Occipital lobe (tissue), 1 donor: ENCODE measurements at regions not wholly inside any gene's neighbourhood (a gene's known extent, or its start where the extent isn't known, plus 50 kb on each side); places are given as distances from the start of the nearest gene placed in this dataset.
"Not testable (repeated sequence)": the region's sequence is repeated elsewhere in the genome, so short reads cannot be mapped to it uniquely, and the experiment has no call there.

Experiments used
- DNase-seq: peaks from one replicate; lab custom pipeline; 2025; lab: John Stamatoyannopoulos, UW

DNA sequence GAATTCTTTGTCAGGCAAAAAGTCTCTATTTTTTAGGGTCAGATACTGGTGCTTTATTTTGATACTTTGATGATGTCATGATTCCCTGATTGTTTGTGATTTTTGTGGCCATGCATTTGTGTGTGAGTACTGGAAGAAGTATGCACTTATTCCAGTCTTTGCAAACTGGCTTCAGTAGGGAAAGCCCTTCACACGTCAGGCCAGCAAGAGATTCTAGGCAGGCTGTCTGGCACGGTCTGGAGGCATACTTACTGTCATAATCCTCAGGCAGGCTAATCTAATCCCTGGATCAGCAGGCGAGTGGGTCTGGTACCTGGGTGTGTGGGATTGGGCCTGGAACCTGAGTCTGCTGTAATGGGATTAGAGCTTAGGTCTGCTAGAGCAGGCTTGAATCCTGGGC lies 391.8 kb upstream of the MMS22L start:
- DNase-seq = no peak

DNA sequence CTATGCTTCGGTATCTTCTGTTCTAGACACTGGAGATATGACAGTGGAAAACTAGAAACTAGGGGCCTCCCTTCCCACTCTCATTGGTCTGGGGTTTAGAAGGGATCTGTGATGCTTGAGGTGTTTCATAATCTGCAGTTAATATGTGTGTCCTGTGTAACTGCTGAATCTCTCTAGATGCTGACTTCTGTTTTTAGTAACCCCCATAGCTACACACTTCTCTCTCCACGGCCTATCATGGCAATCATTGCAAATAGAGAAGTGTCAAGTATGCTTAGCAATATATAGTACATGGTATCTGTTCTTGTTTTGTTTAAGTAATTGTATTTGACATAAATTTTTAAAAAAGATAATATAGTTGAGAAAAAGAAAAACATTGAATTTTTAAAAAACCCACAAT lies 394.6 kb upstream of the MMS22L start:
- no peak for DNase-seq

DNA sequence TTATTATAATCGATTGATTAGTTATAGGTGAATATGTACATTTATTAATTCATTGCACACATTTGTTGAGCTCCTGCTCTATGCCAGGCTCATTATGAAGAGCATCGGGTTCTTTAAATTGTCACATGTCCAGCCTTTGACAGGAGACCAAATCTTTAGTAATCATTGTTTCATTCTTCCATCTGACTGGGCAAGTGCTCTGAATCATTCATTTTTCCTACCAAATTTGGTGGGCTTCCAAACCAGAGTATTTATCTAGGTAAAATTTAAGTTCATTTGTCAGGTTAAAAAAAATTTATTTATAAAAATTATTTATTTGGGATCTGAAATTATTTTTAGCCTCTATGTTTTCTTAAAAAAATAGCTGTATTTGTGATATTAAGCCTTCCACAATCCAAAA lies 404.9 kb upstream of the MMS22L start:
- DNase-seq = no peak

DNA sequence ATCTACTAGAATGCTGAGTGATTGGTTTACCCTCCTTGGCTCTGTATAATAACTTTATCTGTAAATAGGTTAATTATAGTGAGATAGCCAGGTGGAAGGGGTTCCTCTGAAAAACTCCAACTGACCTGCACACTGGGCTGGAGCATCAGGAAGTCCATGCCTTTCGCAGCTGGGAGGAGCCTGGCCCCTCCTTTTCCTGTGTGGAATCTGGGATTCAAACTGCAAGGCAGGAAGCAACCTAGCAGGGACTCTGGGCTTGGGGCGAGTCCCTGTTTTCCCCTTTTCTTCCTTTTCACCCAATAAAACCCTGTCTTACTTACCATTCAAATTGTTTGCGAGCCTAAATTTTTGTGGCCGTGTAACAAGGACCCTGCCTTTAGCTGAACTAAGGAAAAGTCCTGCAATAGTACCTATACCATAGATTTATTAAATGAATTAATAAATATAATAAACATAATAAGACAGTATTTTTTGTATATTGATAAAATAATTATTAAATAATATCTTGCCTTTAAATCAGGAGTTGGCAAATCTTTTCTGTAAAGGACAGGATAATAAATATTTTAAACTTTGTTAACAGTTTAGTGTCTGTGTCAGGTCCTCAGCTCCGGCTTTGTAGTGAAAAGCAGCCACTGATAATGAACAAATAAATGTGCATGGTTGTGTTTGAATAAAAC lies 406.2 kb upstream of the MMS22L start:
- DNase-seq = no peak

DNA sequence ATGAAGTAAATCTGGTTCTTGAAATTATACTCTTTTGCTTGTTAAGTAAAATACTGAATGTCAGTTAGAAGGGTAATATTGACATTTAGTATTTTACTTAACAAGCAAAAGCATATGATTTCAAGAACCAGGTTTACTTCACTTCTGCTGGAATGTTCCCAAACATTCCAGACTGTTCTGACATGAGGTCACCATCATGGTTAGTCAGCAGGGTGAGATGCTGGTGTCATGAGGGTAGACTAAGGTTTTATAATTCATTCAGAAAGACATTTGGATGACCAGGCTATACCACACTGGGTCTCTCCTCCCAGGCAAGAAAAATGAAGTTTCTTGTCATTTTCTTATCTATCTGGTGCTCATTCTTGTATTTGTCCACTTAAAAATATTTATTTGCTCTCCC lies 414.4 kb upstream of the MMS22L start:
- no peak for DNase-seq

DNA sequence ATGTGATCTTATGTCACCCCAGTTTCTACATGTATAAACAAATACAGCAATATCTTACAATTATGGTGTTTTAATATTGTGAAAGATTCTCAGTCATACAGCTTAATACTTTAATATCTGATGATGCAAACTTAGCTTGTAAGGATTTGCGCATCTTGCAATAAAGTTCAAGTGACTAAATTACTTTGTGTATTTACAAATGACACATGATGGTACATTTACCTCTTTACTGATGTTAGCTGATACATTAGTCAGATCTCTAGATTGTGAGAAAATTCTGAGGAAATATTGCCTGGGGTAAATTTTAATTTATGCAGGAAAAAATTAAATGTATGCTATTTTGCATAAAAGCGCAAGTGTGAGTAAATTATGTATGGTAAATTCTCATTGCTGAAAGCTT lies 418.8 kb upstream of the MMS22L start:
- DNase-seq = no peak

DNA sequence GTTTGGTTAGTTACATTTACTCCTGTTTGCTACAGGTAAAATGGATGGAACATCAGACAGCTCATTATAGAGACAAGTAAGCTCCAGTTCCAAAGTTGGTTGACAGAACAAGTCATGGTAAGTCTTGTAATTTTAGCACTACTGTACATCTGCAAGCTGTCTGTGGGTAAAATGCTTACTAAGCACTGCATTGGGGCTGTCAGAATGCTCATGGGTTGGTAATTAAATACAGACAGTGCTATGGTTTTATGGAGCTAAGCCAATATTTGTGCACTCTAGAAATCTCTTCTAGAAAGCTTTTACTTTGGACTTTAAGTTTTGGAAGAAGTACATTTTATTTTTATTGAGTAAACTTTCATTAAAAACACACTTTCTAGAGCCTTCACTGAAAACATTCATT lies 419.2 kb upstream of the MMS22L start:
- DNase-seq = no peak

DNA sequence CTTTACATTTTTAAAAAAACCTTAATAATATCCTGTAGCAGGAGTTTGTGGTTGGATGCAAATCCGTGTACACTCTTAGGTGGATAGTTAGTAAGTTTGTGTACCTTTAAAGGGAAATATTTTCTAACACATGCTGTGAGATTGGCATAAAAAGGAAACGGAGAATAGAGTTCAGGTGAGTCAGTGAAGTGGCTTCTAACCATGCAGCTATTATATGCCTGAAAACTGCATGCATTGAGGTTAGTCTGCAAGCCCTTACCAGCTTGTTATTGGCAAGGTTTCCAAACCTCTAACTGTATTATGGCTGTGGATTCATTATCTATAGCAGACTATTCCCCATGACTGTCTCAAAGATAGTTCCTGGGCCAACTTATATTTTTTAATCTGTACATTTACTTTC lies 420.6 kb upstream of the MMS22L start:
- DNase-seq = no peak

DNA sequence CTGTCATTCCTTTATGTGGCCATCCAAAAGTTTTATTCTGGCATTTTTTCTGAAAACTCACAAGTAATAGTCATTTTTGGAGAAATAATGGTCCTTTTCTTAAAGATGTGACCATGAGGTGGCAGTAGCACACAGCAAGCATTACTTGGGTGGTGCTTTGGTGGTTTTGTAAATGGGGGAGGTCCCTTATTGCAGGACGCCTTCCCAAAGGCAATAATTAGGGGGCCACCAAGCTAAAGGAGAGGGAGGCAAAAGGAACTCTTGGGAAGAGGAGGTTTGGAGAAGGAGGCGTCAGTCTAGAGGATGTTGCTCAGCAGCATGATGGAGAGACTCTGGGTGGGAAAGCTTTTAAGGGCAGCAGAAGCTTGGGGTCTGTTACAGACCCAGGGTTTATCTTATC lies 422.6 kb upstream of the MMS22L start:
- DNase-seq = no peak

DNA sequence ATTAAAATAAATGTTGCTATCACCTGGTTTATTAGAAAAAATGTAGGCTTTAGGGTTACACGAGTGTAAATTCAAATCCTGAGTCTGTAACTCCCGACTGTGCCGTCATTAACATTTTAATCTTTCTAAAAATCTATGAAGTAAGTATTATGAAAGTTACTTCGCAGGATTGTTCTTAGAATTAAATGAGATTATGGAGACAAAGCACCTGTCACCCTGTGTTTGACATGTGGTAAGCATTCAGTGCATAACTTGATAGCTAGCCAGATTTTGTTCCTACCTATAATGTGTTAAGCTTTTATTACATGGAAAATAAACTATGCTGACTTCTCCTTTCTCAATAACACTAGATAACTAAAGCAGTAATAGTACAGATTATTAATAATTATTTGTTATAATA lies 429.7 kb upstream of the MMS22L start:
- DNase-seq = no peak

DNA sequence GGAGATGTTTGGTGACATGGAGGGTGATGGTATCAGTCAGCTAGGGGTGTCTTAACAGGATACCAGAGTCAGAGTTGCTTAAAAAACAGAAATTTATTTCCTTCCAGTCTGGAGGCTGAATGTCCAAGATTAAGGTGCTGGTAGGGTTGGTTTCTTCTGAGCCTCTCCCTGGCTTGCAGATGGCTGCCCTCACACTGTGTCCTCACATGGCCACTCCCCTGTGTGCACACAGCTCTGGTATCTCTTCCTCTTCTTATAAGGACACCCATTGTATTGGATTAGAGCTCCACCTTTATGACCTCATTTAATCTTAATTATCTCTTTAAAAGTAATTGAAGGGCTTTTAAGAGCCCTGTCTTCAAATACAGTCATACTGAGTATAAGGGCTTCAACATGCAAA lies 431.8 kb upstream of the MMS22L start:
- DNase-seq = no peak

DNA sequence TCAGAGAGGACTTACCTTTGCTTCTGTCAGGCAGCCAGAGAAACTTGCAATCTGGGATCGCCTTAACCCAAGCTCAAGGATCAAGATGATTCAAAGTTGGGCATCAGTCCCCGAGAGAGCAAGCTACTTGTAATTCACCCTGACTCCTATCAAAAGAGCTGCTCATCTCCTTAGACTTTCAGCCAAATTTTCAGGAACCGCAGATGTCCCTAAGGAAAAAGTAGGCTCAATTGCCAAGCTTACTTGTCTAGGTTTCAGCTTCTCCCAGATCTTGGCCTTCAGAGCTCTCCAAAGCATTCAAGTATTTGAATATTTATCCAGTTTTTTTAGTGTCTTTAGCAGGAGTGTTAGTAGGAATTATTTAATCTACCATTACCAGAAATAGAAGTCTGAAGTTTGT lies 434.1 kb upstream of the MMS22L start:
- DNase-seq = no peak

DNA sequence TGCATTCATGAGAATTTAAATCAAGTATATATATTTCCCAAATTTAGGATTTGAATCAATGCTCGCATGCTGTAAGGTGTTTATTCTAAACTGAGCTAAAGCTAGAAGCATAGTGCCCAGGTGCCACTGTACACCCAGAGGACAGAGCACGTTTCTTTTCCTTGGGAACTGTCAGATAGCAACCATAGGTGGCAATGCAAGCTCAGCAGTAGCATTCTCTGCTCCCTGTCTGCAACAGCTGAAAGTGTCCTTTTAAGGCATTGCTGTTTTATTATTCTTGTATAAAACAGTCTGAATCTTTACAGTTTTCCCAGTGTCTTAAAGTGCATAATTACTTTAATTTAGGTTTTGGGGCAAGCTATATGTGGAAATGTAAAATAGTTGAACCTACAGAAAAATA lies 443.4 kb upstream of the MMS22L start:
- DNase-seq = no peak

DNA sequence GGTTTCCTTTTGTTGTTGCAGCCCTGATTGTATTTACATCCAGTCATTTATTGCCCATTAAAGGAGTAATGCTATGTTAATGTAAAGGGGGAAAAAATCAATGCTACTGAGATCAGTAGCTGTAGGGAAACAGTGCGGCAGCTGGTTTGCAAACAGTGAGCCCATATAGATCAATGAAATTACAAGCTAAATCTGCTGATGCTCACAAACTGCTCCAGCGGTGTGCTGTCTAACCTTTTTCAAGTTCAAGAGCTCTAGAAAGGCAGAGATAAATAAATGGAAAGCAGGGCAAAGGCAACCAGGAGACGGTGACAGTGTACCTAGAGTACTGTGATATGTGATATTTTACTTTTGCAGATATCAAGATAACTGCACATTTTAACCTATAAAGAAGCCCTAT lies 449.0 kb upstream of the MMS22L start:
- no peak for DNase-seq

DNA sequence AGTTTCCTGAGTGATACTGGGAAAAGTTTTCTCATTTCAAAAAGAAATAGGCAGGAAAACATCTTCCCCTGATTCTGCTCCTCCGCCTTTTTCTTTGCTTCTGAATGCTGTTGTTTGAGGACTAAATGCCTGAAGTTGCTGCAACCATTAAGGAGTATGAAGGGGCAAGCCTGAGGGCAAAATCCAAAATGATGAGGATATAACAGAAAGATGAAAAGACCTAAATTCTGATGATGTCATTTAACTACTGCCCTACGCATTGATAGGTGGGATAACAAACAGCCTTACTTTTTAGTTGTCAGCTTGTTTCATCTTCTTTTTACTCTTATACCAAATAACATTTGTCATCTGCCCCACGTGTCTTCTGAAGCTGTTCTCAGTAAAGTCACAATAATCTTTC lies 474.6 kb upstream of the MMS22L start:
- no peak for DNase-seq

DNA sequence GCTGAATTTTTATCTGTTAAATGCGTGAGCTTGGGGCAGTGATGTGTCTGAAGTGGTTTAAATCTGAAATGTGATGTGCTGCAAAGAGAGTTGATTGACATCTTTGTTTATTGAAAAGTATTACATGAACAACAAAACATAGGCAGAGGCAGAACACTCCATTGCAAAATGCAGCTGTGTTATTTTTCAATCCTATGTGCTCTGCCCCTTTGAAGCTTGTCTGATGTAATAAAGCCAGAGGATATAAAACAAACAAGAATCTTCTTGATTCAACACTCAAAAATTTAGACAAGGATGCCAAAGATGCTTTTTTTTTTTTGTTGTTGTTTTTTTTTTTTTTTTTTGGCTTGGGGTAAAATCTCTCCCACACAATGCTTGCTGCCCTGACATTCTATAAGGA lies 482.4 kb upstream of the MMS22L start:
- no peak for DNase-seq

DNA sequence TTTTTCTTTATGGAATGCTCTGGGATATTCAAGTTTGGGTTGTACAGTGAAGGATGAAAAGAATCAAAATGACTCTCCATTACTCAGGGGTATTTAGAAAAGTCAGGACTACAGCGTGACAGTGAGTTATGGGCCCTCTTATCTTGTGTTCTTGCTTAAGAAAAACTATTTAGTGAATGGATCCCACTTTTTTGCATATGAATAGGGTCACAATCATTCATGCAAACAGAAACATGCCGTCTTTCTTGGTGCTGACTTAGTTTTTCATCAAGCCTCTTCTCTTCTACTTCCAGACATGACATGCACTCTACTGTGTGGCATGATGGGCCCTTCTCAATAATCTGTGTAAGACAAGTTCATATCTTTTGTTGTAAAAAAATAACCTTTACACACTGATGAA lies 488.4 kb upstream of the MMS22L start:
- no peak for DNase-seq

DNA sequence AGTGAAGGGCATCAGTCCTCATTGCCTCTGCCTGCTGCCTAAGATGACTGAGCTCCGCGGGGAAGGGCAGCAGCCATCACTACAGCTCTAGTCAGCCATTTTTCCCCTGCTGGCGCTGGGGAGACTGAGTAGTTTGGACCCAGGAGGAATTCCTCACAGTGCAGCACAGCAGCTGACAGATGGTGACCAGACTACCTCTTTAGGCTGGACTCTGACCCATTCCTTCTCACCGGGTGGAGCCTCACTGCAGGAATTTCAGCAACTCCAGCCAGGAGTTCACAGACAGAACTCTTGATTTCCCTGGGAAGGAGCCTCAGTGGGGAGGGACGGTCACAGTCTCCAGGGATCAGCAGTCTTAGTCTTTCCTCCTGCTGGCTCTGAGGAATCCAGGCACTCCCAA lies 492.0 kb upstream of the MMS22L start:
- DNase-seq = no peak

DNA sequence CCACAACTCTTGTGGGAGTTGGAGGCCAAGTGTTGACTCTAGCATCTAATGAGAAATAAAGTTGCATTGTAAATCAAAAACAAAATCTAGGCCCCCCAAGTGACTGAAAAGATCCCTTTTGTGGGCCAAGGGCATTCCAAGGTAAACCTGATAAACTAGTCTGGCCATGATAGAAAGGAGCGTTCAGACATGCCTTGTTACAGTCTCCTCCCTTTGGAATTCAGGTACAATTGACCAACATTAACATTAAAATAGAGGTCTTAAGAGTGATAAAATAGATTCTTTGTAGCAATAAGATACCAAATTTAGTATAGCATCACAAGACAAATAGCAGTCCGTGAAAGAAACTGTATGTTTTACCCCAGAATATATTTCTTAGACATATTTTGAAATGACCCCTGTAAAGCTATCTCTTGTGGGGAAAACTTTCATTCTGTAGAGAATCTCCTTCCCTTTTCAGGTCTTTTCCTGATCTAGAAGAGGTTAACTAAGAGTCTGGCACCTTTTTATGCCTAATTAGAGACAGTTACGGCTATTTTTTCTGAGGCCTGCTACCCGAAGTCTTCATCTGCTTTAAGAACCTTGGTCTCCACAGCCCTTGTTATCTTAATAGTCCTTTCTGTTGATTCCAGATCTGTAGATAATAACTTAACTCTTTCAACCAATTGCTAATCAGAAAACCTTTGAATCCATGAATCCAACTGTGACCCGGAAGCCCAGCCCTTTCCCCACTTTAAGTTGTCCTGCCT lies 495.4 kb upstream of the MMS22L start:
- no peak for DNase-seq

DNA sequence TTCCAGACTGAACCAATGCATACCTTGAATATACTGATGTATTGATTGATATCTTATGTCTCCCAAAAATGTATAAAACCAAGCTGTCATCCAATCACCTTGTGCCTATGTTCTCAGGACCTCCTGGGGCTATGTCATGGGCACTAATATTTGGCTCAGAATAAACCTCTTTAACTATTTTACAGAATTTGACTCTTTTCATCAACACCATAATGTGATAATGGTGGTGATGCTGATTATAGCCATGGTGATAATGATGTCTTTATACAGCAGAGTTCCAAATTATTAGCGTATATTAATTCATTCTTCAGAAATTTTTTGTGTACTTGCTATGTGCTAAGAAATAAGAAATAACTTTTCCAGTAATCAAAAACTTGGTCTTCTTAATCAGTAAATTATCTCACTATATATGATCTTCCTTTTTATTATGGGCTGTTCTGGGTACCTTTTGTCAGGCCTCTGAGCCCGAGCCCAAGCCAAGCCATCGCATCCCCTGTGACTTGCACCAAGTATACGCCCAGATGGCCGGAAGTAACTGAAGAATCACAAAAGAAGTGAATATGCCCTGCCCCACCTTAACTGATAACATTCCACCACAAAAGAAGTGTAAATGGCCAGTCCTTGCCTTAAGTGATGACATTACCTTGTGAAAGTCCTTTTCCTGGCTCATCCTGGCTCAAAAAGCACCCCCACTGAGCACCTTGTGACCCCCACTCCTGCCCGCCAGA lies 496.2 kb upstream of the MMS22L start:
- DNase-seq = not testable (repeated sequence)

DNA sequence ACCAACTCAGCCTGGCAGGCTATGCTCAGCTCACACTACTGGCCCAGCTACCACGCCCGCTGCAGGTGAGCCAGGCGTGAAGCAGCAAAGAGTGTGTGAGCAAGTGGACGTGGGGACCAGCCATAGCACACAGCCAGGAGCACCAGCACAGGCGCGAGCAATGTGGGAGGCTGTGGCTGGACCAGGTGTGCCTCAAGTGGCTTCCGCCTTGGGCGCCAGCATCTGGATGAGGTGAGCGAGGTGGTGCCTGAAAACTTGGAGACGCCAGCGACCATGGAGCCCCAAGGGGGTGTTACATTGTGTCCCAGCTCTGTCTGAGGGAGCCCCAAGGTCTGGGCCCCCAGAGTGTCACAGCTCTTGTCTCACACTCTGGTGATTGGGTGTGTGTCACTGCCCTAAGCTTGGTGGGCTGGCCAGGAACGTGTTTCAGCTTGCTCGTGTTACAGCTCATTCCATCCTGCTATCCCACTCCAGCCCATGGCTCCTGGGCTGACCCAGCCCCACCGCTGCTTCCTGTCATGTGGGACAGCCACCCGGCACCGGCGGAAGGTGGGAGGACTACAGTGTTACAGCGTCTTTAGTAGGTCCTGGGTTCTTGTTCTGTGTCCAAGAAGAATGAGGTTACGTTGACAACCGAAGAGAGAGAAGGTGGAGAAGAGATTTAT lies 508.0 kb upstream of the MMS22L start:
- no peak for DNase-seq

DNA sequence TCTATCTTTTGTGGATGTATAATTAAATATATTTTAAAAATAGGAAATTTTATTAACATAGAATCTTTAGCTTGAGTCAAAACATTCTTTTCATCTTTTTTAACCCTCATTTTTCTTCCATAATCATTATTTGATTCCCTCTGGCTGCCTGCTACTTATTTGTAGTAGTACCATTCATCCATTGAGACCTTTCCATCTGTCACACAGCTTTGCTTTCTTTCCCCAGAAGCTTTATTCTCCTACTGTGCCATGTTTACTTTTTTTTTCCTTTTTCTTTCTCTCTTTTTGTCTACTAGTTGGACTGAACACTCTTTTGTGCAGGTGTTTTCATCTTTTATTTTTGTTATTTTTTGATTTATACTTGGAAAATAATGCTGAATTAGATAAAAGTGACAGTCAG lies 522.6 kb upstream of the MMS22L start:
- DNase-seq = no peak
